CD4-positive, alpha-beta T cell treated with Interleukin-1 beta for 1 hour (primary cell): ENCODE measurements at regions not wholly inside any gene's neighbourhood (a gene's known extent, or its start where the extent isn't known, plus 50 kb on each side); places are given as distances from the start of the nearest gene placed in this dataset.

ENCODE experiments used
- DNase-seq, 2 donors: peaks; one replicate each; pipeline ENCODE4 v3.0.0-alpha.2; 2020 to 2022

- no peak for DNase-seq
Measured at GRCh38 chr3:156620901-156621300, 53.5 kb upstream of the TIPARP start.

GRCh38 chr3:156620260-156620659 lies 54.1 kb upstream of the TIPARP start:
- DNase-seq = no peak

- no peak for DNase-seq
Measured at GRCh38 chr3:156619376-156619775, 55.0 kb upstream of the TIPARP start.

GRCh38 chr3:156617781-156618180 lies 56.6 kb upstream of the TIPARP start:
- DNase-seq = no peak

- DNase-seq = no peak
Measured at GRCh38 chr3:156617145-156617544, 57.2 kb upstream of the TIPARP start.

GRCh38 chr3:156615592-156616173 lies 58.7 kb upstream of the TIPARP start:
- DNase-seq = no peak

GRCh38 chr3:156614642-156615511 lies 59.5 kb upstream of the TIPARP start:
- DNase-seq = no peak

- no peak for DNase-seq
Measured at GRCh38 chr3:156612903-156613302, 58.0 kb upstream of the SSR3 start.

- no peak for DNase-seq
Measured at GRCh38 chr3:156611870-156612494, 57.1 kb upstream of the SSR3 start.

GRCh38 chr3:156610154-156610553 lies 55.2 kb upstream of the SSR3 start:
- no peak for DNase-seq

- DNase-seq = no peak
Measured at GRCh38 chr3:156609546-156609945, 54.6 kb upstream of the SSR3 start.

GRCh38 chr3:156608601-156609514 lies 53.9 kb upstream of the SSR3 start:
- no peak for DNase-seq

- peak in 1 of 2 donors; percentile 5 for DNase-seq
Measured at GRCh38 chr3:156606729-156607128, 51.8 kb upstream of the SSR3 start.

GRCh38 chr3:156605686-156606605 lies 51.0 kb upstream of the SSR3 start:
- DNase-seq = no peak

GRCh38 chr3:156604642-156605144 lies 49.8 kb upstream of the SSR3 start:
- no peak for DNase-seq
